Prostate gland (tissue), 2 donors: ENCODE measurements at regions not wholly inside any gene's neighbourhood (a gene's known extent, or its start where the extent isn't known, plus 50 kb on each side); places are given as distances from the start of the nearest gene placed in this dataset.

Experiments used
- CTCF ChIP-seq, 4 experiments: fragments of 200-600 bp in 2 of 4; fragments of 450-650 bp in 2 of 4; sonication (generic) in 2 of 4; IDR thresholded peaks; 1 replicate in 3 of 4; 2 replicates in 1 of 4; pipeline ENCODE4 v1.5.1; 2016 to 2019; ENCODE audit warnings: antibody characterized with exemption in 4 of 4, mild to moderate bottlenecking in 2 of 4, moderate library complexity in 2 of 4
- POLR2AphosphoS5 ChIP-seq: sonication (generic); formaldehyde crosslinking; IDR thresholded peaks from one replicate; pipeline ENCODE4 v1.6.1; 2017; ENCODE audit warnings: antibody characterized with exemption

GRCh38 chr14:96686126-96686525 lies 111.1 kb upstream of the VRK1 start:
- TF ChIP-seq CTCF (IDR thresholded peaks at IDR 0.05) (no peak), POLR2AphosphoS5 (no peak)
